PC-3 (cell line): ENCODE measurements at regions not wholly inside any gene's neighbourhood (a gene's known extent, or its start where the extent isn't known, plus 50 kb on each side); places are given as distances from the start of the nearest gene placed in this dataset.
"Not testable (repeated sequence)": the region's sequence is repeated elsewhere in the genome, so short reads cannot be mapped to it uniquely, and the experiment has no call there.

Experiments used
- ATAC-seq: fragments of 200-7000 bp; cut with Tn5 transposase; 2 replicates; pipeline ENCODE4 v1.9.1; 2020; ENCODE audit warnings: mild to moderate bottlenecking, moderate library complexity
- BruUV-seq: library from RNA; stranded (reverse); fragments of 400-500 nt; replicated peaks from 2 replicates; lab custom pipeline; 2021; lab: Mats Ljungman, UMichigan
- CTCF ChIA-PET: fragments of 300-600 bp; sonication (Branson Sonifier 250); formaldehyde crosslinking; loops from one replicate; lab custom pipeline; 2022; ENCODE audit warnings: antibody characterized with exemption; lab: Charles Lee
- POLR2A ChIA-PET: fragments of 300-600 bp; sonication (Branson Sonifier 250); formaldehyde crosslinking; loops from one replicate; lab custom pipeline; 2022; ENCODE audit warnings: antibody characterized with exemption; ENCODE audit not compliant: unreplicated experiment; lab: Charles Lee
- DNase-seq: peaks from one replicate; pipeline ENCODE4 v3.0.0-alpha.2; 2015
- H2AFZ ChIP-seq: fragments of 300-600 bp; sonication (generic); 2 replicates; pipeline ENCODE4 v1.6.0; 2016; ENCODE audit warnings: antibody characterized with exemption, low read length
- H3F3A ChIP-seq: fragments of 300-600 bp; sonication (generic); one replicate; pipeline ENCODE4 v1.6.0; 2017; ENCODE audit warnings: antibody characterized with exemption, low read length, control low read depth, mild to moderate bottlenecking; ENCODE audit not compliant: unreplicated experiment
- H3K27ac ChIP-seq: fragments of 300-600 bp; sonication (generic); 2 replicates; pipeline ENCODE4 v1.5.1; 2016; ENCODE audit warnings: mild to moderate bottlenecking, low read length
- H3K27me3 ChIP-seq: fragments of 300-600 bp; sonication (generic); 2 replicates; pipeline ENCODE4 v1.6.1; 2016; ENCODE audit warnings: low read length, mixed read lengths
- H3K36me3 ChIP-seq: fragments of 300-600 bp; sonication (generic); 2 replicates; pipeline ENCODE4 v1.6.1; 2016; ENCODE audit warnings: low read depth, mixed run types, low read length, mixed read lengths
- H3K4me1 ChIP-seq: fragments of 300-600 bp; sonication (generic); 2 replicates; pipeline ENCODE4 v1.5.1; 2016; ENCODE audit warnings: low read length; ENCODE audit not compliant: insufficient read depth
- H3K4me2 ChIP-seq: fragments of 300-600 bp; sonication (generic); 2 replicates; pipeline ENCODE4 v1.6.0; 2016; ENCODE audit warnings: low read length
- H3K4me3 ChIP-seq: fragments of 300-600 bp; sonication (generic); 2 replicates; pipeline ENCODE4 v1.5.1; 2016; ENCODE audit warnings: mild to moderate bottlenecking, low read length, mixed read lengths
- H3K79me2 ChIP-seq: fragments of 300-600 bp; sonication (generic); 2 replicates; pipeline ENCODE4 v1.6.1; 2017; ENCODE audit warnings: low read length, mixed read lengths
- H3K9ac ChIP-seq: fragments of 300-600 bp; sonication (generic); 2 replicates; pipeline ENCODE4 v1.6.0; 2016; ENCODE audit warnings: mild to moderate bottlenecking, low read length
- H3K9me2 ChIP-seq: fragments of 300-600 bp; sonication (generic); replicated peaks from 2 replicates; pipeline ENCODE4 v1.6.1; 2016; ENCODE audit warnings: mixed run types, low read length, mixed read lengths
- H3K9me3 ChIP-seq: fragments of 300-600 bp; sonication (generic); 2 replicates; pipeline ENCODE4 v1.6.1; 2016; ENCODE audit warnings: low read length, mixed read lengths
- H4K20me1 ChIP-seq: fragments of 300-600 bp; sonication (generic); 2 replicates; pipeline ENCODE4 v1.6.1; 2016; ENCODE audit warnings: low read length, mixed read lengths
- EZH2 ChIP-seq: fragments of 300-600 bp; sonication (generic); IDR thresholded peaks from one replicate; pipeline ENCODE4 v1.6.1; 2017; ENCODE audit warnings: antibody characterized with exemption, mild to moderate bottlenecking, low read length; ENCODE audit not compliant: unreplicated experiment
- EZH2phosphoT487 ChIP-seq: fragments of 300-600 bp; sonication (generic); IDR thresholded peaks from 2 replicates; pipeline ENCODE4 v1.6.1; 2018; ENCODE audit warnings: mild to moderate bottlenecking, antibody characterized with exemption, low read length, borderline replicate concordance
- intact Hi-C: fragments of 100-400 bp; cut with micrococcal nuclease; formaldehyde crosslinking; loops from 2 replicates; pipeline ENCODE4 v1.9.0; 2023
- TF ChIP-seq, protein P1 (sequence below): fragments of 300-600 bp; sonication (generic); conservative IDR thresholded peaks from 2 replicates; pipeline ENCODE4 v1.5.1; 2017; ENCODE audit warnings: antibody characterized with exemption, low read depth, mild to moderate bottlenecking, low read length

- ATAC-seq = no peak
- no peaks in the 10 kb centered on the region for H3F3A ChIP-seq
- H3K79me2 ChIP-seq = no peaks in the 10 kb centered on the region
- H4K20me1 ChIP-seq = no peaks in the 10 kb centered on the region
- no peaks in the 10 kb centered on the region for H3K9me3 ChIP-seq
- no peaks in the 10 kb centered on the region for H3K27me3 ChIP-seq
- TF ChIP-seq EZH2phosphoT487 (no peak), EZH2 (no peak)
- TF ChIP-seq, protein P1, sequence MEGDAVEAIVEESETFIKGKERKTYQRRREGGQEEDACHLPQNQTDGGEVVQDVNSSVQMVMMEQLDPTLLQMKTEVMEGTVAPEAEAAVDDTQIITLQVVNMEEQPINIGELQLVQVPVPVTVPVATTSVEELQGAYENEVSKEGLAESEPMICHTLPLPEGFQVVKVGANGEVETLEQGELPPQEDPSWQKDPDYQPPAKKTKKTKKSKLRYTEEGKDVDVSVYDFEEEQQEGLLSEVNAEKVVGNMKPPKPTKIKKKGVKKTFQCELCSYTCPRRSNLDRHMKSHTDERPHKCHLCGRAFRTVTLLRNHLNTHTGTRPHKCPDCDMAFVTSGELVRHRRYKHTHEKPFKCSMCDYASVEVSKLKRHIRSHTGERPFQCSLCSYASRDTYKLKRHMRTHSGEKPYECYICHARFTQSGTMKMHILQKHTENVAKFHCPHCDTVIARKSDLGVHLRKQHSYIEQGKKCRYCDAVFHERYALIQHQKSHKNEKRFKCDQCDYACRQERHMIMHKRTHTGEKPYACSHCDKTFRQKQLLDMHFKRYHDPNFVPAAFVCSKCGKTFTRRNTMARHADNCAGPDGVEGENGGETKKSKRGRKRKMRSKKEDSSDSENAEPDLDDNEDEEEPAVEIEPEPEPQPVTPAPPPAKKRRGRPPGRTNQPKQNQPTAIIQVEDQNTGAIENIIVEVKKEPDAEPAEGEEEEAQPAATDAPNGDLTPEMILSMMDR = no peak
- H3K4me3 ChIP-seq = no peak overlapping the region
- ChIA-PET CTCF (no interaction called here), POLR2A (no interaction called here)
- H3K9me2 ChIP-seq = no peaks in the 10 kb centered on the region
- intact Hi-C loops = no loop called here
- no peak overlapping the region for H3K4me2 ChIP-seq
- no peak overlapping the region for H3K9ac ChIP-seq
- no peak for DNase-seq
- no TSS peak for BruUV-seq
- H2AFZ ChIP-seq = no peak overlapping the region
- H3K4me1 ChIP-seq = no peaks in the 10 kb centered on the region
- H3K36me3 ChIP-seq = no peaks in the 10 kb centered on the region
- H3K27ac ChIP-seq = no peak overlapping the region
These were observed 368.1 kb upstream of the EDIL3 start for GRCh38 chr5:84752780-84753179.

GRCh38 chr5:84748313-84748712 is 363.6 kb upstream of the EDIL3 start:
- no peak overlapping the region for H3K4me2 ChIP-seq
- H2AFZ ChIP-seq = no peak overlapping the region
- no peaks in the 10 kb centered on the region for H3K36me3 ChIP-seq
- intact Hi-C loops = no loop called here
- BruUV-seq = no TSS peak
- no peaks in the 10 kb centered on the region for H3K27me3 ChIP-seq
- no peak overlapping the region for H3K9ac ChIP-seq
- no peak overlapping the region for H3K4me3 ChIP-seq
- no peaks in the 10 kb centered on the region for H3K9me2 ChIP-seq
- H3K4me1 ChIP-seq = 0 out of 2 replicates have a peak, but pooled peaks cover 2% of the 10 kb centered on the region
- H3K79me2 ChIP-seq = no peaks in the 10 kb centered on the region
- ChIA-PET CTCF (no interaction called here), POLR2A (no interaction called here)
- no peaks in the 10 kb centered on the region for H4K20me1 ChIP-seq
- DNase-seq = no peak
- no peaks in the 10 kb centered on the region for H3F3A ChIP-seq
- ATAC-seq = no peak
- H3K9me3 ChIP-seq = no peaks in the 10 kb centered on the region
- H3K27ac ChIP-seq = no peak overlapping the region
- TF ChIP-seq EZH2 = no peak
- no peak for TF ChIP-seq EZH2phosphoT487
- TF ChIP-seq, protein P1 = no peak

DNA sequence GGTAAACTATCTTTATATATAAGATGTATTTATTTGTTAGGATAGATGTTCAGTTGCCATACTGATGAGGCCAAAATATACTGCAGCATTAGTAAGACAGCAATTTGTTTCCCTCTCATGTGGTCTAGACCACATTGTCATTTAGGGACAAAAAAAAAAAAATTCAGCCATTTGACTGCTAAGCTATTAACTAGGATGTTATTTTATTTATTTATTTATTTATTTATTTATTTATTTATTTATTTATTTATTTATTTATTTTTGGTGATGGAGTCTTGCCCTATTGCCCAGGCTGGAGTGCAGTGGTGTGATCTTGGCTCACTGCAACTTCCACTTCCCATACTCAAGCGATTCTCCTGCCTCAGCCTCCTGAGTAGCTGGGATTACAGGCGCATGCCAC is 361.6 kb upstream of the EDIL3 start:
- BruUV-seq, CTCF ChIA-PET, H3K36me3 ChIP-seq: not testable (repeated sequence)

More for the DNA sequence above, 361.6 kb upstream of the EDIL3 start:
- ATAC-seq, H3F3A ChIP-seq, H3K4me2 ChIP-seq, H3K27me3 ChIP-seq, H3K4me3 ChIP-seq, H3K4me1 ChIP-seq, H3K9ac ChIP-seq, POLR2A ChIA-PET, H3K79me2 ChIP-seq, H3K9me2 ChIP-seq, intact Hi-C loops, H2AFZ ChIP-seq, DNase-seq, H3K9me3 ChIP-seq, H3K27ac ChIP-seq, H4K20me1 ChIP-seq: not testable (repeated sequence)
